ENCODE measurements at regions not wholly inside any gene's neighbourhood (a gene's known extent, or its start where the extent isn't known, plus 50 kb on each side); places are given as distances from the start of the nearest gene placed in this dataset.

DNA sequence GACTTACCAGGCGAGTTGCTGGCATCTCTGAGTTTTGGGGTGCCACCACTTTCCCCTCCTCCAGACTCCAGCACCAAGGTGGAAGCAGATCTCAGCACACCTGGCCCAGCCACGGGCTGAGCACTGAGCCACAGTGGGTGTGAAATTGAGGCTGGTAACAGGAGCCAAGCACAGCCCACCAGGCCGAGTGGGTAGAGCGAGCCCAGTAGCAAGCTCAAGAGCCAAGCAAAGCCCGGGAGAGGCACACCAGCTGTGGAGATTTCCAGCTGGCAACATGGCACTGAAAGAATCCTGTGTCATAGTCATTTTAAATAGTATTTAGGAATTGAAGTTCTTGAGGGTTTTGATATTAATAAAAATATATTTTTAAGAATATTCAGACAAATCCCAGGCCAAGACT is 596.2 kb upstream of the TMEM132C start:
- Histone ChIP-seq H3K9me3 (ENCODE audit: severe bottlenecking) (no peaks in the 10 kb centered on the region), H3K4me3 (ENCODE audit: severe bottlenecking) (no peak overlapping the region), H3K27me3 (ENCODE audit: insufficient read depth, poor library complexity, severe bottlenecking) (no peaks in the 10 kb centered on the region), H3K4me1 (ENCODE audit: insufficient read depth, poor library complexity, severe bottlenecking) (no peaks in the 10 kb centered on the region), H3K36me3 (ENCODE audit: low read depth) (no peaks in the 10 kb centered on the region), H3K27ac (ENCODE audit: poor library complexity, severe bottlenecking) (no peak overlapping the region)
- DNase-seq (ENCODE audit: low spot score) (no peak), ATAC-seq (ENCODE audit: low read depth) (no peak)
- TF ChIP-seq, protein P1, sequence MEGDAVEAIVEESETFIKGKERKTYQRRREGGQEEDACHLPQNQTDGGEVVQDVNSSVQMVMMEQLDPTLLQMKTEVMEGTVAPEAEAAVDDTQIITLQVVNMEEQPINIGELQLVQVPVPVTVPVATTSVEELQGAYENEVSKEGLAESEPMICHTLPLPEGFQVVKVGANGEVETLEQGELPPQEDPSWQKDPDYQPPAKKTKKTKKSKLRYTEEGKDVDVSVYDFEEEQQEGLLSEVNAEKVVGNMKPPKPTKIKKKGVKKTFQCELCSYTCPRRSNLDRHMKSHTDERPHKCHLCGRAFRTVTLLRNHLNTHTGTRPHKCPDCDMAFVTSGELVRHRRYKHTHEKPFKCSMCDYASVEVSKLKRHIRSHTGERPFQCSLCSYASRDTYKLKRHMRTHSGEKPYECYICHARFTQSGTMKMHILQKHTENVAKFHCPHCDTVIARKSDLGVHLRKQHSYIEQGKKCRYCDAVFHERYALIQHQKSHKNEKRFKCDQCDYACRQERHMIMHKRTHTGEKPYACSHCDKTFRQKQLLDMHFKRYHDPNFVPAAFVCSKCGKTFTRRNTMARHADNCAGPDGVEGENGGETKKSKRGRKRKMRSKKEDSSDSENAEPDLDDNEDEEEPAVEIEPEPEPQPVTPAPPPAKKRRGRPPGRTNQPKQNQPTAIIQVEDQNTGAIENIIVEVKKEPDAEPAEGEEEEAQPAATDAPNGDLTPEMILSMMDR (IDR thresholded peaks at IDR 0.05; ENCODE audit: poor library complexity, severe bottlenecking) = no peak

DNA sequence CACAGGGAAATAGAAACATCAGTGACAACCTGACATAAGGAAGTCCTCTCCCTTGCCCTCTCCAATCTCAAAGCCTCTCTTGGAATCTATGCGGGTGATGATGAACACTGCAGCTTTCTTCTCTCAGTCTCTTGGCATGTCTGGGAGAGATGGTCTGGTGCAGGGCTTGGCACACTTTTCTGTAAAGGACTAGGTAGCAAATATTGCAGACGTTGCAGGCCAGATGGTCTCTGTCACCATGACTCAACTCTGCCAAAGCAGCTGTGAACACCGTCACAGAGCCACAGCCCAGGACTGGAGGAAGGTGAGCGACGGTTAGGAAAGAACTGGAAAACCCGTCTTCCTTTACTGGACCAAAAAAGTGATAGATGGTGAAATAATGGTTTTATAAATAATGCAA is 591.0 kb upstream of the TMEM132C start:
- TF ChIP-seq, protein P1 (IDR thresholded peaks at IDR 0.05; ENCODE audit: poor library complexity, severe bottlenecking) = no peak
- Histone ChIP-seq H3K4me3 (ENCODE audit: severe bottlenecking) (no peak overlapping the region), H3K27ac (ENCODE audit: poor library complexity, severe bottlenecking) (no peak overlapping the region), H3K4me1 (ENCODE audit: insufficient read depth, poor library complexity, severe bottlenecking) (no peaks in the 10 kb centered on the region), H3K27me3 (ENCODE audit: insufficient read depth, poor library complexity, severe bottlenecking) (no peaks in the 10 kb centered on the region), H3K9me3 (ENCODE audit: severe bottlenecking) (no peaks in the 10 kb centered on the region), H3K36me3 (ENCODE audit: low read depth) (no peaks in the 10 kb centered on the region)
- ATAC-seq (ENCODE audit: low read depth) (no peak), DNase-seq (ENCODE audit: low spot score) (no peak)

DNA sequence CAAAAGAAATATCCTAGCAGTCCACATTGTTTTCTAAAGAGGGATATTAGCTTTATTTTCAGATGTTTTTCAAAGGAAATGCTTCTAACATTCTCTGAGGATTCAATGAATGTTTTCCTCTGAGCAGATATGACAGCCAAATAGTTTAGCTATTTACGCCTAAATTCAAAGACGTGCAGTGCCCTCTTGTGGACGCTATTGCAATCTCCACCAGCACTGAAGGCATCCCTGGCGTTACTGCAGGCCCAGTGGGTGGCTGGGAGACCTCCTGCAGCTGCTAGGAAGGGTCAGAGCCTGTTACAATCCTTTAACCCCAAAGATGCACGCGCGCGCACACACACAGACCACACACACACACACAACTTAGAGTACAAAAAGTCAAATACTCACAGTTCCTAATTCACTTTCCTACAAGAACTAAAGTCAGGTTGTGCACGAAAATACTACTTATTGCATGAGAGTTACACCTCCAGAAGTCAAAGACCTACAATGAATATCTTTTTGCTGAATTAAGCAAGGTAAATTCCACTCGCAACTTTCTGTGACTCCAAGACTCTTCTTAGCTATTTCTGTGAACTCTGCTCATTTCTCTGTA is 589.3 kb upstream of the TMEM132C start:
- Histone ChIP-seq H3K4me3 (ENCODE audit: severe bottlenecking) (no peak overlapping the region), H3K36me3 (ENCODE audit: low read depth) (no peaks in the 10 kb centered on the region), H3K9me3 (ENCODE audit: severe bottlenecking) (no peaks in the 10 kb centered on the region), H3K4me1 (ENCODE audit: insufficient read depth, poor library complexity, severe bottlenecking) (no peaks in the 10 kb centered on the region), H3K27ac (ENCODE audit: poor library complexity, severe bottlenecking) (no peak overlapping the region), H3K27me3 (ENCODE audit: insufficient read depth, poor library complexity, severe bottlenecking) (no peaks in the 10 kb centered on the region)
- ATAC-seq (ENCODE audit: low read depth) (peak; percentile 87), DNase-seq (ENCODE audit: low spot score) (no peak)
- TF ChIP-seq, protein P1 (IDR thresholded peaks at IDR 0.05; ENCODE audit: poor library complexity, severe bottlenecking) = peak; percentile 83

DNA sequence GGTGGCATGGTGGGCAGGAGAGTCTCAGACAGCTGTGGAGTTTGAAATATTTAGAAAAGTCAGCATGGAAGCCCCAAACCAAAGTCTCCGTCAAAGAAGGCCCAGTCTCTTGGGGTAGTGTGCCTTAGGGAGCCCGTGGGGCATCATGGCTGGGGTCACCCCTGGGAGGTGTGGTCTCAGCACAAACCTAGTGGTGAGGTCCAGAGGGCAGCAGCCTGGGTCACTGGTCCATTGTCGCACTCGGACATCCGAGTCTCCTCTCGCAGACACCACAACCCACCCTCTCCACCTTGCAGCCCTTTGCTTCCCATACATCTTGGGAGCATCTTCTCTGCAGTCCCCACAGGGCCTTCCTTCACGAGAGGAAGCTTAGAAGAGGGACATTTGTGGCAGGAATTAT is 588.0 kb upstream of the TMEM132C start:
- no peaks in the 10 kb centered on the region for H3K4me1 ChIP-seq (ENCODE audit: insufficient read depth, poor library complexity, severe bottlenecking)
- no peaks in the 10 kb centered on the region for H3K27me3 ChIP-seq (ENCODE audit: insufficient read depth, poor library complexity, severe bottlenecking)
- no peaks in the 10 kb centered on the region for H3K9me3 ChIP-seq (ENCODE audit: severe bottlenecking)
- TF ChIP-seq, protein P1 (IDR thresholded peaks at IDR 0.05; ENCODE audit: poor library complexity, severe bottlenecking) = no peak
- DNase-seq (ENCODE audit: low spot score) = no peak
- no peak for ATAC-seq (ENCODE audit: low read depth)
- H3K4me3 ChIP-seq (ENCODE audit: severe bottlenecking) = no peak overlapping the region
- H3K36me3 ChIP-seq (ENCODE audit: low read depth) = no peaks in the 10 kb centered on the region
- no peak overlapping the region for H3K27ac ChIP-seq (ENCODE audit: poor library complexity, severe bottlenecking)

DNA sequence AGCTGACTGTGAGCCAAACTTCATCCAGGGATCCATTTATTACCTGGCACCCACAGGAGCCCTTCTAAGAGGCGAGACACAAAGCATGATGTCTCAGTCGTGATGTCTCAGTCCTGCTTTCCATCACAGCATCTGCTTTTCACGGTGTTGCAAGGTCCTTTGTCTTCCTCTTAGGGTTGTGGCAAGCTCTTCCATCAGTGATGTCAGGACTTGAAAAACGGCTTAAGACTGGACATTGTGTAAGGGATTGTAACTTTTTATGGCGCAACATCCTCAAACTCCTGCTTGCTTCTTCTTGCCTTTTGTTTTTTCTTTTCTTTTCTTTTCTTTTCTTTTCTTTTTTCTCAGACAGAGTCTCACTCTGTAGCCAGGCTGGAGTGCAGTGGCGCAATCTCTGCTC is 586.5 kb upstream of the TMEM132C start:
- no peak overlapping the region for H3K4me3 ChIP-seq (ENCODE audit: severe bottlenecking)
- H3K27me3 ChIP-seq (ENCODE audit: insufficient read depth, poor library complexity, severe bottlenecking) = no peaks in the 10 kb centered on the region
- ATAC-seq (ENCODE audit: low read depth) = 0 out of 3 replicates have a peak, but pooled peaks have one; percentile 21
- H3K27ac ChIP-seq (ENCODE audit: poor library complexity, severe bottlenecking) = no peak overlapping the region
- no peaks in the 10 kb centered on the region for H3K9me3 ChIP-seq (ENCODE audit: severe bottlenecking)
- H3K36me3 ChIP-seq (ENCODE audit: low read depth) = no peaks in the 10 kb centered on the region
- no peak for DNase-seq (ENCODE audit: low spot score)
- no peaks in the 10 kb centered on the region for H3K4me1 ChIP-seq (ENCODE audit: insufficient read depth, poor library complexity, severe bottlenecking)
- TF ChIP-seq, protein P1 (IDR thresholded peaks at IDR 0.05; ENCODE audit: poor library complexity, severe bottlenecking) = no peak
